AG04449 (cell line): ENCODE measurements at regions not wholly inside any gene's neighbourhood (a gene's known extent, or its start where the extent isn't known, plus 50 kb on each side); places are given as distances from the start of the nearest gene placed in this dataset.

Experiments used
- CTCF ChIA-PET: fragments of 350-600 bp; formaldehyde crosslinking; extraction: SDS; loops from one replicate; lab custom pipeline; 2021; ENCODE audit warnings: antibody characterized with exemption; lab: Yijun Ruan, JAX
- POLR2A ChIA-PET: fragments of 400-600, 350-600 bp; formaldehyde crosslinking; extraction: SDS; loops from one replicate; lab custom pipeline; 2020; ENCODE audit warnings: antibody characterized with exemption, inconsistent platforms; lab: Yijun Ruan, JAX
- DNase-seq: peaks from one replicate; pipeline ENCODE4 v3.0.0-alpha.2; 2010; ENCODE audit warnings: low read depth, low spot score
- H3K4me3 ChIP-seq: 2 replicates; pipeline ENCODE4 v1.5.1; 2011; ENCODE audit warnings: low read depth, mild to moderate bottlenecking, control low read depth, low read length
- CTCF ChIP-seq: IDR thresholded peaks from one replicate; pipeline ENCODE4 v1.5.1; 2011; ENCODE audit warnings: mild to moderate bottlenecking, moderate library complexity, low read length, control low read depth, inconsistent platforms; ENCODE audit not compliant: insufficient read depth; ENCODE audit errors: missing control alignments

GRCh38 chr6:105759946-105760345 lies 326.2 kb upstream of the PRDM1 start:
- H3K4me3 ChIP-seq = no peak overlapping the region
- DNase-seq = peak; percentile 49
- POLR2A ChIA-PET = interaction anchor here (1.2 kb wide), 1 partner anchor 10 kb away, joined by 3 read pairs; no protein-coding TSS in a partner anchor
- TF ChIP-seq CTCF = no peak
- CTCF ChIA-PET = interaction anchor here (0.7 to 1.0 kb wide), 2 partner anchors 12 to 18 kb away, joined by 3 to 4 read pairs; no protein-coding TSS in a partner anchor

- DNase-seq = no peak
- H3K4me3 ChIP-seq = no peak overlapping the region
- POLR2A ChIA-PET = interaction anchor here (0.6 kb wide), 1 partner anchor 234 kb away, joined by 3 read pairs; no protein-coding TSS in a partner anchor
- TF ChIP-seq CTCF = no peak
- CTCF ChIA-PET = interaction anchor here (0.7 kb wide), 1 partner anchor 17 kb away, joined by 3 read pairs; no protein-coding TSS in a partner anchor
Observed at GRCh38 chr6:105759015-105759414, 327.1 kb upstream of the PRDM1 start.

GRCh38 chr6:105757512-105758200 lies 328.5 kb upstream of the PRDM1 start:
- ChIA-PET POLR2A (no interaction called here), CTCF (no interaction called here)
- no peak for DNase-seq
- TF ChIP-seq CTCF = no peak
- H3K4me3 ChIP-seq = no peak overlapping the region

- no peak for TF ChIP-seq CTCF
- H3K4me3 ChIP-seq = no peak overlapping the region
- ChIA-PET CTCF (no interaction called here), POLR2A (no interaction called here)
- DNase-seq = no peak
Observed at GRCh38 chr6:105755885-105756284, 330.3 kb upstream of the PRDM1 start.

- no peak for DNase-seq
- H3K4me3 ChIP-seq = no peak overlapping the region
- TF ChIP-seq CTCF = no peak
- POLR2A ChIA-PET = no interaction called here
- CTCF ChIA-PET = interaction anchor here (1.1 kb wide), 1 partner anchor 11 kb away, joined by 3 read pairs; no protein-coding TSS in a partner anchor
Observed at GRCh38 chr6:105753620-105754211, 332.4 kb upstream of the PRDM1 start.

GRCh38 chr6:105753207-105753606 lies 332.9 kb upstream of the PRDM1 start:
- H3K4me3 ChIP-seq = no peak overlapping the region
- POLR2A ChIA-PET = no interaction called here
- CTCF ChIA-PET = no interaction called here
- no peak for TF ChIP-seq CTCF
- no peak for DNase-seq
